ENCODE measurements at regions not wholly inside any gene's neighbourhood (a gene's known extent, or its start where the extent isn't known, plus 50 kb on each side); places are given as distances from the start of the nearest gene placed in this dataset.

- Histone ChIP-seq H3K27ac (no peak overlapping the region), H3K27me3 (no peaks in the 10 kb centered on the region), H3K4me3 (no peak overlapping the region), H3K36me3 (no peaks in the 10 kb centered on the region), H3K4me1 (ENCODE audit: insufficient read depth) (no peaks in the 10 kb centered on the region), H3K9me3 (no peaks in the 10 kb centered on the region)
- intact Hi-C loops (cut with DNase I), result no loop called here
- no peak for DNase-seq
- WGBS, 3 donors, result 78 to 84% (median 84%) methylated on average over 7 of the region's 7 CpGs
- no peak for TF ChIP-seq EP300 (IDR thresholded peaks at IDR 0.05)
- no peak for TF ChIP-seq CTCF (IDR thresholded peaks at IDR 0.05)
- TF ChIP-seq POLR2A (IDR thresholded peaks at IDR 0.05), result no peak
Observed at GRCh38 chr3:30500666-30501399, 105.6 kb upstream of the TGFBR2 start.

GRCh38 chr3:30501526-30501925 is 104.9 kb upstream of the TGFBR2 start:
- DNase-seq, result no peak
- TF ChIP-seq CTCF (IDR thresholded peaks at IDR 0.05), result no peak
- no peak for TF ChIP-seq EP300 (IDR thresholded peaks at IDR 0.05)
- no peak for TF ChIP-seq POLR2A (IDR thresholded peaks at IDR 0.05)
- Histone ChIP-seq H3K4me1 (ENCODE audit: insufficient read depth) (no peaks in the 10 kb centered on the region), H3K36me3 (no peaks in the 10 kb centered on the region), H3K27ac (no peak overlapping the region), H3K27me3 (no peaks in the 10 kb centered on the region), H3K9me3 (no peaks in the 10 kb centered on the region), H3K4me3 (no peak overlapping the region)
- intact Hi-C loops (cut with DNase I), result no loop called here

GRCh38 chr3:30502051-30502741 is 104.2 kb upstream of the TGFBR2 start:
- intact Hi-C loops (cut with DNase I), result no loop called here
- no peak for TF ChIP-seq CTCF (IDR thresholded peaks at IDR 0.05)
- no peak for TF ChIP-seq EP300 (IDR thresholded peaks at IDR 0.05)
- TF ChIP-seq POLR2A (IDR thresholded peaks at IDR 0.05), result no peak
- no peak overlapping the region for H3K27ac ChIP-seq

GRCh38 chr3:30502742-30503073 is 103.7 kb upstream of the TGFBR2 start:
- WGBS, 3 donors, result 63 to 72% (median 69%) methylated on average over 1 of the region's 1 CpG
- Histone ChIP-seq H3K9me3 (no peaks in the 10 kb centered on the region), H3K4me1 (ENCODE audit: insufficient read depth) (no peaks in the 10 kb centered on the region), H3K27me3 (no peaks in the 10 kb centered on the region), H3K4me3 (no peak overlapping the region), H3K27ac (no peak overlapping the region), H3K36me3 (no peaks in the 10 kb centered on the region)
- intact Hi-C loops (cut with DNase I), result no loop called here
- TF ChIP-seq EP300 (IDR thresholded peaks at IDR 0.05) (no peak), POLR2A (IDR thresholded peaks at IDR 0.05) (no peak), CTCF (IDR thresholded peaks at IDR 0.05) (no peak)
- DNase-seq, result no peak

More at GRCh38 chr3:30502051-30502741, 104.2 kb upstream of the TGFBR2 start:
- WGBS, 3 donors, result 66 to 85% (median 69%) methylated on average over 2 of the region's 2 CpGs
- Histone ChIP-seq H3K4me1 (ENCODE audit: insufficient read depth) (no peaks in the 10 kb centered on the region), H3K4me3 (no peak overlapping the region), H3K36me3 (no peaks in the 10 kb centered on the region), H3K9me3 (no peaks in the 10 kb centered on the region), H3K27me3 (no peaks in the 10 kb centered on the region)
- DNase-seq, result no peak
